GM23248 (cell line): ENCODE measurements at regions not wholly inside any gene's neighbourhood (a gene's known extent, or its start where the extent isn't known, plus 50 kb on each side); places are given as distances from the start of the nearest gene placed in this dataset.

Source experiments
- DNase-seq: peaks from one replicate; pipeline ENCODE4 v3.0.0-alpha.2; 2015
- H2AFZ ChIP-seq: fragments of 200-600 bp; sonication (generic); 2 replicates; pipeline ENCODE4 v1.6.1; 2016; ENCODE audit warnings: antibody characterized with exemption
- H3F3A ChIP-seq: fragments of 200-600 bp; sonication (generic); 2 replicates; pipeline ENCODE4 v1.6.1; 2016; ENCODE audit warnings: mild to moderate bottlenecking, antibody characterized with exemption, mixed run types; ENCODE audit not compliant: insufficient read depth
- H3K27ac ChIP-seq: fragments of 200-600 bp; sonication (generic); 2 replicates; pipeline ENCODE4 v1.5.1; 2016; ENCODE audit warnings: mild to moderate bottlenecking
- H3K27me3 ChIP-seq: fragments of 200-600 bp; sonication (generic); replicated peaks from 2 replicates; pipeline ENCODE4 v1.6.1; 2016; ENCODE audit warnings: mild to moderate bottlenecking; ENCODE audit not compliant: insufficient read depth
- H3K36me3 ChIP-seq: fragments of 200-600 bp; sonication (generic); 2 replicates; pipeline ENCODE4 v1.6.1; 2016; ENCODE audit warnings: low read depth, mild to moderate bottlenecking
- H3K4me1 ChIP-seq: fragments of 200-600 bp; sonication (generic); 2 replicates; pipeline ENCODE4 v1.6.1; 2016; ENCODE audit warnings: mild to moderate bottlenecking; ENCODE audit not compliant: insufficient read depth
- H3K4me2 ChIP-seq: fragments of 200-600 bp; sonication (generic); one replicate; pipeline ENCODE4 v1.6.1; 2016; ENCODE audit warnings: mild to moderate bottlenecking; ENCODE audit not compliant: unreplicated experiment
- H3K4me3 ChIP-seq: fragments of 200-600 bp; sonication (generic); 2 replicates; pipeline ENCODE4 v1.5.1; 2016; ENCODE audit warnings: mild to moderate bottlenecking
- H3K79me2 ChIP-seq: fragments of 200-600 bp; sonication (generic); 2 replicates; pipeline ENCODE4 v1.6.1; 2016; ENCODE audit warnings: mild to moderate bottlenecking; ENCODE audit not compliant: insufficient read depth
- H3K9ac ChIP-seq: fragments of 200-600 bp; sonication (generic); 2 replicates; pipeline ENCODE4 v1.6.1; 2016; ENCODE audit warnings: mild to moderate bottlenecking
- H3K9me2 ChIP-seq: fragments of 200-600 bp; sonication (generic); 2 replicates; pipeline ENCODE4 v1.6.1; 2016; ENCODE audit warnings: mixed run types, mild to moderate bottlenecking, moderate library complexity; ENCODE audit not compliant: insufficient read depth
- H3K9me3 ChIP-seq: fragments of 200-600 bp; sonication (generic); one replicate; pipeline ENCODE4 v1.6.1; 2017; ENCODE audit warnings: low read depth
- H4K20me1 ChIP-seq: fragments of 200-600 bp; sonication (generic); 2 replicates; pipeline ENCODE4 v1.6.0; 2016; ENCODE audit not compliant: insufficient read depth
- EZH2 ChIP-seq: fragments of 200-600 bp; sonication (generic); IDR thresholded peaks from 2 replicates; pipeline ENCODE4 v1.6.1; 2018; ENCODE audit warnings: antibody characterized with exemption, mild to moderate bottlenecking; ENCODE audit not compliant: insufficient read depth, poor library complexity, severe bottlenecking
- EZH2phosphoT487 ChIP-seq: fragments of 200-600 bp; sonication (generic); IDR thresholded peaks from 2 replicates; pipeline ENCODE4 v1.6.1; 2018; ENCODE audit warnings: antibody characterized with exemption, moderate library complexity, mild to moderate bottlenecking, low read depth; ENCODE audit not compliant: insufficient read depth
- WGBS, 2 experiments: methylation state at CpG; one replicate each; pipeline ENCODE4 v1.1.6; 2015 to 2017; ENCODE audit warnings: low lambda C conversion rate in 2 of 2, low coverage in 1 of 2; ENCODE audit errors: missing lambda C conversion rate in 2 of 2; 5-methylcytosine and 5-hydroxymethylcytosine counted together
- in situ Hi-C: fragments of 300-500 bp; cut with MboI; formaldehyde crosslinking; loops from 2 replicates; pipeline ENCODE4 v1.15.0; 2020

GRCh38 chrX:20639115-20639514, 372.4 kb upstream of the RPS6KA3 start:
- H3K4me2 ChIP-seq = no peak overlapping the region
- no peak overlapping the region for H3K9ac ChIP-seq
- 0 out of 2 replicates have a peak, but pooled peaks cover 2% of the 10 kb centered on the region for H3K4me1 ChIP-seq
- no peaks in the 10 kb centered on the region for H3K9me2 ChIP-seq
- H3K36me3 ChIP-seq = no peaks in the 10 kb centered on the region
- TF ChIP-seq EZH2 (no peak), EZH2phosphoT487 (no peak)
- no peaks in the 10 kb centered on the region for H3K9me3 ChIP-seq
- H4K20me1 ChIP-seq = no peaks in the 10 kb centered on the region
- H2AFZ ChIP-seq = no peak overlapping the region
- no peak overlapping the region for H3K27ac ChIP-seq
- in situ Hi-C loops = no loop called here
- no peak for DNase-seq
- no peaks in the 10 kb centered on the region for H3F3A ChIP-seq
- H3K27me3 ChIP-seq = no peaks in the 10 kb centered on the region
- 45 to 49% methylated on average over 2 of the region's 2 CpGs for WGBS, 2 experiments
- H3K79me2 ChIP-seq = no peaks in the 10 kb centered on the region
- H3K4me3 ChIP-seq = no peak overlapping the region

GRCh38 chrX:20637351-20637750, 370.6 kb upstream of the RPS6KA3 start:
- H3K27me3 ChIP-seq = no peaks in the 10 kb centered on the region
- no peak overlapping the region for H3K9ac ChIP-seq
- H3K27ac ChIP-seq = no peak overlapping the region
- no peaks in the 10 kb centered on the region for H3K36me3 ChIP-seq
- no peaks in the 10 kb centered on the region for H3K9me2 ChIP-seq
- WGBS, 2 experiments = 89 to 90% methylated on average over 1 to 2 of the region's 2 CpGs
- no peak for TF ChIP-seq EZH2phosphoT487
- no peak overlapping the region for H3K4me3 ChIP-seq
- H3K9me3 ChIP-seq = no peaks in the 10 kb centered on the region
- no peak overlapping the region for H3K4me2 ChIP-seq
- in situ Hi-C loops = no loop called here
- peak; percentile 30 for DNase-seq
- 0 out of 2 replicates have a peak, but pooled peaks cover 2% of the 10 kb centered on the region for H3K4me1 ChIP-seq
- no peaks in the 10 kb centered on the region for H3K79me2 ChIP-seq
- H4K20me1 ChIP-seq = no peaks in the 10 kb centered on the region
- H3F3A ChIP-seq = no peaks in the 10 kb centered on the region
- H2AFZ ChIP-seq = no peak overlapping the region

- H3F3A ChIP-seq = no peaks in the 10 kb centered on the region
- 0 out of 2 replicates have a peak, but pooled peaks cover 2% of the 10 kb centered on the region for H3K4me1 ChIP-seq
- H3K4me2 ChIP-seq = no peak overlapping the region
- TF ChIP-seq EZH2 (no peak), EZH2phosphoT487 (no peak)
- no peak overlapping the region for H2AFZ ChIP-seq
- H3K79me2 ChIP-seq = no peaks in the 10 kb centered on the region
- H3K27me3 ChIP-seq = no peaks in the 10 kb centered on the region
- H3K9me3 ChIP-seq = no peaks in the 10 kb centered on the region
- DNase-seq = no peak
- H3K9me2 ChIP-seq = no peaks in the 10 kb centered on the region
- H3K4me3 ChIP-seq = no peak overlapping the region
- in situ Hi-C loops = no loop called here
- no peaks in the 10 kb centered on the region for H4K20me1 ChIP-seq
- H3K36me3 ChIP-seq = no peaks in the 10 kb centered on the region
- no peak overlapping the region for H3K9ac ChIP-seq
- no peak overlapping the region for H3K27ac ChIP-seq
- WGBS, 2 experiments = 90 to 97% methylated on average over 3 of the region's 3 CpGs
Observed at GRCh38 chrX:20633451-20633850, 366.7 kb upstream of the RPS6KA3 start.

GRCh38 chrX:20623448-20623847, 356.7 kb upstream of the RPS6KA3 start:
- WGBS, 2 experiments = 33 to 60% methylated on average over 1 to 2 of the region's 2 CpGs
- Histone ChIP-seq H3K9ac (no peak overlapping the region), H3K4me2 (no peak overlapping the region), H3F3A (peaks cover 23% of the 10 kb centered on the region; the same call in 1 of the 2 replicates), H3K4me3 (no peak overlapping the region), H3K36me3 (no peaks in the 10 kb centered on the region), H3K27me3 (no peaks in the 10 kb centered on the region), H2AFZ (no peak overlapping the region), H4K20me1 (no peaks in the 10 kb centered on the region), H3K9me2 (no peaks in the 10 kb centered on the region), H3K9me3 (no peaks in the 10 kb centered on the region), H3K79me2 (no peaks in the 10 kb centered on the region), H3K27ac (no peak overlapping the region), H3K4me1 (peaks cover 17% of the 10 kb centered on the region)
- DNase-seq = peak; percentile 57
- in situ Hi-C loops = no loop called here
- TF ChIP-seq EZH2 (no peak), EZH2phosphoT487 (no peak)

- H4K20me1 ChIP-seq = no peaks in the 10 kb centered on the region
- no peak overlapping the region for H3K4me3 ChIP-seq
- no peak overlapping the region for H3K4me2 ChIP-seq
- H3K27me3 ChIP-seq = no peaks in the 10 kb centered on the region
- WGBS, 2 experiments = 4 to 6% methylated on average over 2 of the region's 2 CpGs
- in situ Hi-C loops = no loop called here
- H3K27ac ChIP-seq = peak overlapping the region; percentile 48
- no peaks in the 10 kb centered on the region for H3K9me3 ChIP-seq
- DNase-seq = peak; percentile 85
- H3K9me2 ChIP-seq = no peaks in the 10 kb centered on the region
- no peak overlapping the region for H2AFZ ChIP-seq
- H3K36me3 ChIP-seq = no peaks in the 10 kb centered on the region
- peaks cover 17% of the 10 kb centered on the region for H3K4me1 ChIP-seq
- H3K79me2 ChIP-seq = no peaks in the 10 kb centered on the region
- no peak overlapping the region for H3K9ac ChIP-seq
- TF ChIP-seq EZH2phosphoT487 = 0 out of 2 replicates have a peak, but pooled peaks have one; percentile 45
- TF ChIP-seq EZH2 = no peak
- peaks cover 23% of the 10 kb centered on the region; the same call in 1 of the 2 replicates for H3F3A ChIP-seq
Observed at GRCh38 chrX:20620306-20620705, 353.6 kb upstream of the RPS6KA3 start.
